Activated naive CD4-positive, alpha-beta T cell treated with anti-CD3 and anti-CD28 coated beads, Interleukin-2, amount 50 U/mL, for 24 hours (primary cell): ENCODE measurements at regions not wholly inside any gene's neighbourhood (a gene's known extent, or its start where the extent isn't known, plus 50 kb on each side); places are given as distances from the start of the nearest gene placed in this dataset.

Experiments used
- H3K27ac Mint-ChIP-seq: one replicate; pipeline ENCODE4 v1.8.0; 2021; ENCODE audit warnings: mild to moderate bottlenecking, mixed read lengths
- H3K27me3 Mint-ChIP-seq: one replicate; pipeline ENCODE4 v1.8.0; 2021; ENCODE audit warnings: mixed read lengths
- H3K36me3 Mint-ChIP-seq: one replicate; pipeline ENCODE4 v1.8.0; 2021; ENCODE audit warnings: mixed read lengths
- H3K4me1 Mint-ChIP-seq: one replicate; pipeline ENCODE4 v1.8.0; 2021; ENCODE audit warnings: mixed read lengths
- H3K4me3 Mint-ChIP-seq: one replicate; pipeline ENCODE4 v1.8.0; 2021; ENCODE audit warnings: mild to moderate bottlenecking, mixed read lengths
- H3K9me3 Mint-ChIP-seq: one replicate; pipeline ENCODE4 v1.8.0; 2021; ENCODE audit warnings: mixed read lengths

GRCh38 chr10:24054421-24054820 is 154.5 kb upstream of the KIAA1217 start:
- no peak overlapping the region for H3K4me3 Mint-ChIP-seq
- no peaks in the 10 kb centered on the region for H3K4me1 Mint-ChIP-seq
- H3K27me3 Mint-ChIP-seq, result no peaks in the 10 kb centered on the region
- no peak overlapping the region for H3K27ac Mint-ChIP-seq
- H3K36me3 Mint-ChIP-seq, result no peaks in the 10 kb centered on the region
- peaks cover 4% of the 10 kb centered on the region for H3K9me3 Mint-ChIP-seq

GRCh38 chr10:24080207-24080606 is 128.7 kb upstream of the KIAA1217 start:
- H3K27me3 Mint-ChIP-seq, result peaks cover 3% of the 10 kb centered on the region
- no peak overlapping the region for H3K4me3 Mint-ChIP-seq
- peaks cover 6% of the 10 kb centered on the region for H3K9me3 Mint-ChIP-seq
- H3K36me3 Mint-ChIP-seq, result peaks cover 1% of the 10 kb centered on the region
- H3K27ac Mint-ChIP-seq, result no peak overlapping the region
- no peaks in the 10 kb centered on the region for H3K4me1 Mint-ChIP-seq

- H3K27me3 Mint-ChIP-seq, result peaks cover 3% of the 10 kb centered on the region
- H3K4me1 Mint-ChIP-seq, result no peaks in the 10 kb centered on the region
- H3K9me3 Mint-ChIP-seq, result peaks cover 10% of the 10 kb centered on the region
- H3K4me3 Mint-ChIP-seq, result no peak overlapping the region
- no peak overlapping the region for H3K27ac Mint-ChIP-seq
- peaks cover 1% of the 10 kb centered on the region for H3K36me3 Mint-ChIP-seq
Observed at GRCh38 chr10:24086296-24087086, 122.4 kb upstream of the KIAA1217 start.

- Mint-ChIP-seq H3K9me3 (peaks cover 4% of the 10 kb centered on the region), H3K4me1 (no peaks in the 10 kb centered on the region), H3K27ac (no peak overlapping the region), H3K27me3 (no peaks in the 10 kb centered on the region), H3K36me3 (no peaks in the 10 kb centered on the region), H3K4me3 (no peak overlapping the region)
Observed at GRCh38 chr10:24091256-24091655, 117.7 kb upstream of the KIAA1217 start.

- Mint-ChIP-seq H3K4me3 (no peak overlapping the region), H3K27ac (no peak overlapping the region), H3K4me1 (no peaks in the 10 kb centered on the region), H3K36me3 (no peaks in the 10 kb centered on the region), H3K27me3 (peaks cover 3% of the 10 kb centered on the region), H3K9me3 (peaks cover 5% of the 10 kb centered on the region)
Observed at GRCh38 chr10:24096281-24096680, 112.7 kb upstream of the KIAA1217 start.

GRCh38 chr10:24097751-24098207 is 111.2 kb upstream of the KIAA1217 start:
- H3K9me3 Mint-ChIP-seq, result peaks cover 5% of the 10 kb centered on the region
- no peaks in the 10 kb centered on the region for H3K4me1 Mint-ChIP-seq
- H3K27me3 Mint-ChIP-seq, result peaks cover 5% of the 10 kb centered on the region
- H3K27ac Mint-ChIP-seq, result no peak overlapping the region
- H3K4me3 Mint-ChIP-seq, result no peak overlapping the region
- no peaks in the 10 kb centered on the region for H3K36me3 Mint-ChIP-seq

GRCh38 chr10:24104895-24105294 is 104.0 kb upstream of the KIAA1217 start:
- Mint-ChIP-seq H3K4me3 (no peak overlapping the region), H3K4me1 (no peaks in the 10 kb centered on the region), H3K9me3 (peaks cover 13% of the 10 kb centered on the region), H3K27ac (no peak overlapping the region), H3K27me3 (peaks cover 9% of the 10 kb centered on the region), H3K36me3 (no peaks in the 10 kb centered on the region)

- Mint-ChIP-seq H3K27ac (no peak overlapping the region), H3K9me3 (peaks cover 5% of the 10 kb centered on the region), H3K4me3 (no peak overlapping the region), H3K36me3 (no peaks in the 10 kb centered on the region), H3K27me3 (peaks cover 6% of the 10 kb centered on the region), H3K4me1 (no peaks in the 10 kb centered on the region)
Observed at GRCh38 chr10:24113901-24114300, 95.0 kb upstream of the KIAA1217 start.

GRCh38 chr10:24114556-24114955 is 94.4 kb upstream of the KIAA1217 start:
- Mint-ChIP-seq H3K27me3 (peaks cover 3% of the 10 kb centered on the region), H3K36me3 (no peaks in the 10 kb centered on the region), H3K27ac (no peak overlapping the region), H3K9me3 (peaks cover under 1% of the 10 kb centered on the region), H3K4me1 (no peaks in the 10 kb centered on the region), H3K4me3 (no peak overlapping the region)

GRCh38 chr10:24115403-24115802 is 93.5 kb upstream of the KIAA1217 start:
- H3K27me3 Mint-ChIP-seq, result peaks cover 3% of the 10 kb centered on the region
- H3K27ac Mint-ChIP-seq, result no peak overlapping the region
- H3K9me3 Mint-ChIP-seq, result no peaks in the 10 kb centered on the region
- no peaks in the 10 kb centered on the region for H3K36me3 Mint-ChIP-seq
- no peaks in the 10 kb centered on the region for H3K4me1 Mint-ChIP-seq
- H3K4me3 Mint-ChIP-seq, result no peak overlapping the region

GRCh38 chr10:24118246-24118645 is 90.7 kb upstream of the KIAA1217 start:
- H3K4me3 Mint-ChIP-seq, result no peak overlapping the region
- H3K36me3 Mint-ChIP-seq, result no peaks in the 10 kb centered on the region
- peaks cover 3% of the 10 kb centered on the region for H3K27me3 Mint-ChIP-seq
- H3K9me3 Mint-ChIP-seq, result peaks cover 5% of the 10 kb centered on the region
- no peak overlapping the region for H3K27ac Mint-ChIP-seq
- H3K4me1 Mint-ChIP-seq, result no peaks in the 10 kb centered on the region

GRCh38 chr10:24119896-24120295 is 89.0 kb upstream of the KIAA1217 start:
- H3K4me3 Mint-ChIP-seq, result no peak overlapping the region
- peaks cover 3% of the 10 kb centered on the region for H3K27me3 Mint-ChIP-seq
- H3K4me1 Mint-ChIP-seq, result no peaks in the 10 kb centered on the region
- H3K27ac Mint-ChIP-seq, result no peak overlapping the region
- H3K36me3 Mint-ChIP-seq, result no peaks in the 10 kb centered on the region
- peaks cover 5% of the 10 kb centered on the region for H3K9me3 Mint-ChIP-seq

GRCh38 chr10:24120646-24121045 is 88.3 kb upstream of the KIAA1217 start:
- H3K4me3 Mint-ChIP-seq, result no peak overlapping the region
- H3K36me3 Mint-ChIP-seq, result no peaks in the 10 kb centered on the region
- H3K9me3 Mint-ChIP-seq, result peaks cover 5% of the 10 kb centered on the region
- H3K4me1 Mint-ChIP-seq, result no peaks in the 10 kb centered on the region
- peaks cover 3% of the 10 kb centered on the region for H3K27me3 Mint-ChIP-seq
- H3K27ac Mint-ChIP-seq, result no peak overlapping the region

- no peaks in the 10 kb centered on the region for H3K4me1 Mint-ChIP-seq
- H3K27ac Mint-ChIP-seq, result no peak overlapping the region
- peaks cover 3% of the 10 kb centered on the region for H3K27me3 Mint-ChIP-seq
- no peaks in the 10 kb centered on the region for H3K36me3 Mint-ChIP-seq
- peaks cover 4% of the 10 kb centered on the region for H3K9me3 Mint-ChIP-seq
- H3K4me3 Mint-ChIP-seq, result no peak overlapping the region
Observed at GRCh38 chr10:24127516-24127915, 81.4 kb upstream of the KIAA1217 start.

GRCh38 chr10:24128066-24128730 is 80.7 kb upstream of the KIAA1217 start:
- Mint-ChIP-seq H3K4me1 (no peaks in the 10 kb centered on the region), H3K27me3 (peaks cover 4% of the 10 kb centered on the region), H3K9me3 (peaks cover 4% of the 10 kb centered on the region), H3K27ac (no peak overlapping the region), H3K36me3 (no peaks in the 10 kb centered on the region), H3K4me3 (no peak overlapping the region)

GRCh38 chr10:24132741-24133140 is 76.2 kb upstream of the KIAA1217 start:
- Mint-ChIP-seq H3K27ac (no peak overlapping the region), H3K4me1 (no peaks in the 10 kb centered on the region), H3K9me3 (peaks cover 4% of the 10 kb centered on the region), H3K27me3 (peaks cover 4% of the 10 kb centered on the region), H3K36me3 (no peaks in the 10 kb centered on the region), H3K4me3 (no peak overlapping the region)
